Muscle of back (tissue), 3 donors: ENCODE measurements at regions not wholly inside any gene's neighbourhood (a gene's known extent, or its start where the extent isn't known, plus 50 kb on each side); places are given as distances from the start of the nearest gene placed in this dataset.

Experiments
- DNase-seq, 3 donors: peaks; one replicate each; pipeline versions ENCODE4 v3.0.0 to v3.0.0-alpha.2; 2013

- DNase-seq, result peak; percentile 61 to 90 (median 68)
These were observed 851.0 kb upstream of the PHF14 start for GRCh38 chr7:10122551-10123100.

GRCh38 chr7:10128748-10129147 is 844.9 kb upstream of the PHF14 start:
- DNase-seq, result peak in 1 of 3 donors; percentile 16

- DNase-seq, result no peak
These were observed 835.4 kb upstream of the PHF14 start for GRCh38 chr7:10138087-10138854.

- no peak for DNase-seq
These were observed 827.4 kb upstream of the PHF14 start for GRCh38 chr7:10146271-10146670.

GRCh38 chr7:10156972-10157371 is 816.7 kb upstream of the PHF14 start:
- peak in 1 of 3 donors; percentile 4 for DNase-seq

- no peak for DNase-seq
These were observed 791.7 kb upstream of the PHF14 start for GRCh38 chr7:10181996-10182395.

GRCh38 chr7:10192074-10192473 is 781.6 kb upstream of the PHF14 start:
- no peak for DNase-seq

GRCh38 chr7:10205696-10206095 is 768.0 kb upstream of the PHF14 start:
- no peak for DNase-seq

- DNase-seq, result no peak
These were observed 763.7 kb upstream of the PHF14 start for GRCh38 chr7:10210000-10210399.

- no peak for DNase-seq
These were observed 762.7 kb upstream of the PHF14 start for GRCh38 chr7:10211016-10211415.

- DNase-seq, result no peak
These were observed 761.8 kb upstream of the PHF14 start for GRCh38 chr7:10211861-10212260.

GRCh38 chr7:10212649-10213048 is 761.0 kb upstream of the PHF14 start:
- no peak for DNase-seq

GRCh38 chr7:10216462-10216861 is 757.2 kb upstream of the PHF14 start:
- no peak for DNase-seq

- no peak for DNase-seq
These were observed 752.6 kb upstream of the PHF14 start for GRCh38 chr7:10221084-10221483.

GRCh38 chr7:10222976-10223375 is 750.7 kb upstream of the PHF14 start:
- peak; percentile 30 to 73 (median 30) for DNase-seq

GRCh38 chr7:10225275-10225674 is 748.4 kb upstream of the PHF14 start:
- peak; percentile 57 to 88 (median 60) for DNase-seq

- DNase-seq, result peak in 1 of 3 donors; percentile 28
These were observed 736.4 kb upstream of the PHF14 start for GRCh38 chr7:10237306-10237705.

GRCh38 chr7:10238641-10239040 is 735.0 kb upstream of the PHF14 start:
- DNase-seq, result no peak

GRCh38 chr7:10239695-10240345 is 733.9 kb upstream of the PHF14 start:
- peak in 1 of 3 donors; percentile 13 for DNase-seq

- DNase-seq, result no peak
These were observed 728.3 kb upstream of the PHF14 start for GRCh38 chr7:10245406-10245805.

- no peak for DNase-seq
These were observed 716.2 kb upstream of the PHF14 start for GRCh38 chr7:10257438-10257837.

GRCh38 chr7:10266976-10267375 is 706.7 kb upstream of the PHF14 start:
- no peak for DNase-seq

- no peak for DNase-seq
These were observed 705.6 kb upstream of the PHF14 start for GRCh38 chr7:10268034-10268433.
